GM23338 (cell line): ENCODE measurements at regions not wholly inside any gene's neighbourhood (a gene's known extent, or its start where the extent isn't known, plus 50 kb on each side); places are given as distances from the start of the nearest gene placed in this dataset.

Experiments
- ATAC-seq: fragments of 200-7000 bp; cut with Tn5 transposase; 3 replicates; pipeline ENCODE4 v1.9.1; 2020
- DNase-seq: peaks from one replicate; pipeline ENCODE4 v3.0.0-alpha.2; 2015; ENCODE audit warnings: low spot score
- H2AFZ ChIP-seq: fragments of 200-600 bp; sonication (generic); 2 replicates; pipeline ENCODE4 v1.8.0; 2016; ENCODE audit warnings: antibody characterized with exemption, mild to moderate bottlenecking, moderate library complexity
- H3F3A ChIP-seq: fragments of 200-600 bp; sonication (generic); replicated peaks from 2 replicates; pipeline ENCODE4 v1.8.0; 2017; ENCODE audit warnings: antibody characterized with exemption, mixed run types, low read depth
- H3K27ac ChIP-seq: fragments of 200-600 bp; sonication (generic); 2 replicates; pipeline ENCODE4 v1.6.1; 2016; ENCODE audit warnings: low read depth
- H3K27me3 ChIP-seq: fragments of 200-600 bp; sonication (generic); 2 replicates; pipeline ENCODE4 v1.8.0; 2016; ENCODE audit warnings: mild to moderate bottlenecking, mixed run types, moderate library complexity; ENCODE audit not compliant: insufficient read depth
- H3K36me3 ChIP-seq: fragments of 200-600 bp; sonication (generic); 2 replicates; pipeline ENCODE4 v1.8.0; 2016; ENCODE audit warnings: mild to moderate bottlenecking; ENCODE audit not compliant: insufficient read depth
- H3K4me1 ChIP-seq: fragments of 200-600 bp; sonication (generic); 2 replicates; pipeline ENCODE4 v1.8.0; 2016; ENCODE audit warnings: mild to moderate bottlenecking, moderate library complexity; ENCODE audit not compliant: insufficient read depth
- H3K4me2 ChIP-seq: fragments of 200-600 bp; sonication (generic); 2 replicates; pipeline ENCODE4 v1.7.1; 2017; ENCODE audit warnings: mixed run types
- H3K4me3 ChIP-seq: fragments of 200-600 bp; sonication (generic); 2 replicates; pipeline ENCODE4 v1.6.1; 2016; ENCODE audit warnings: mixed run types
- H3K79me2 ChIP-seq: fragments of 200-600 bp; sonication (generic); replicated peaks from 2 replicates; pipeline ENCODE4 v1.8.0; 2017; ENCODE audit warnings: mild to moderate bottlenecking; ENCODE audit not compliant: insufficient read depth
- H3K9me2 ChIP-seq: fragments of 200-600 bp; sonication (generic); 2 replicates; pipeline ENCODE4 v1.8.0; 2017; ENCODE audit not compliant: insufficient read depth
- H4K20me1 ChIP-seq: fragments of 200-600 bp; sonication (generic); replicated peaks from 2 replicates; pipeline ENCODE4 v1.8.0; 2017; ENCODE audit warnings: mild to moderate bottlenecking; ENCODE audit not compliant: insufficient read depth
- H3K27ac Mint-ChIP-seq: 2 replicates; pipeline ENCODE4 v1.8.0; 2020; ENCODE audit warnings: inconsistent platforms, mild to moderate bottlenecking, moderate library complexity, mixed read lengths
- H3K27me3 Mint-ChIP-seq: 3 replicates; pipeline ENCODE4 v1.8.0; 2022; ENCODE audit warnings: low read depth, mild to moderate bottlenecking, moderate library complexity, mixed read lengths, inconsistent platforms; ENCODE audit not compliant: insufficient read depth, poor library complexity
- H3K36me3 Mint-ChIP-seq: 3 replicates; pipeline ENCODE4 v1.8.0; 2021; ENCODE audit warnings: low read depth, mild to moderate bottlenecking, inconsistent platforms, moderate library complexity, mixed read lengths
- H3K4me1 Mint-ChIP-seq: 3 replicates; pipeline ENCODE4 v1.8.0; 2020; ENCODE audit warnings: mild to moderate bottlenecking, inconsistent platforms, mixed read lengths
- H3K4me3 Mint-ChIP-seq: 3 replicates; pipeline ENCODE4 v1.8.0; 2021; ENCODE audit warnings: moderate library complexity, mild to moderate bottlenecking, inconsistent platforms, mixed read lengths
- H3K9me3 Mint-ChIP-seq: 3 replicates; pipeline ENCODE4 v1.8.0; 2020; ENCODE audit warnings: moderate library complexity, mild to moderate bottlenecking, inconsistent platforms, mixed read lengths
- CTCF ChIP-seq, 2 experiments: fragments of 200-600 bp in 1 of 2; sonication (generic) in 1 of 2; conservative IDR thresholded peaks; 2 replicates each; pipeline versions ENCODE4 v1.5.1 to v1.6.1; 2016 to 2017; ENCODE audit warnings: antibody characterized with exemption in 2 of 2, low read depth in 2 of 2, mild to moderate bottlenecking in 2 of 2, moderate library complexity in 1 of 2
- ETS1 ChIP-seq: IDR thresholded peaks from 2 replicates; pipeline ENCODE4 v1.6.1; 2016; ENCODE audit warnings: antibody characterized with exemption
- EZH2phosphoT487 ChIP-seq: fragments of 200-600 bp; sonication (generic); IDR thresholded peaks from one replicate; pipeline ENCODE4 v1.8.1; 2018; ENCODE audit warnings: antibody characterized with exemption; ENCODE audit not compliant: unreplicated experiment
- JUNB ChIP-seq: IDR thresholded peaks from one replicate; pipeline ENCODE4 v1.6.1; 2016; ENCODE audit warnings: antibody characterized with exemption; ENCODE audit not compliant: unreplicated experiment
- POLR2AphosphoS5 ChIP-seq: IDR thresholded peaks from 2 replicates; pipeline ENCODE4 v1.6.1; 2016; ENCODE audit warnings: antibody characterized with exemption, low read depth
- REST ChIP-seq: IDR thresholded peaks from one replicate; pipeline ENCODE4 v1.6.1; 2018; ENCODE audit warnings: antibody characterized with exemption; ENCODE audit not compliant: unreplicated experiment
- STAT1 ChIP-seq: IDR thresholded peaks from one replicate; pipeline ENCODE4 v1.6.1; 2016; ENCODE audit warnings: antibody characterized with exemption; ENCODE audit not compliant: unreplicated experiment
- ZNF331 ChIP-seq: fragments of 250-450 bp; sonication (Bioruptor Pico); IDR thresholded peaks from 2 replicates; pipeline ENCODE4 v1.5.0; 2020; ENCODE audit warnings: low read depth, mild to moderate bottlenecking, moderate library complexity
- ZNF462 ChIP-seq: fragments of 250-450 bp; sonication (Bioruptor Pico); IDR thresholded peaks from 2 replicates; pipeline ENCODE4 v1.5.0; 2020; ENCODE audit warnings: mild to moderate bottlenecking, moderate library complexity

GRCh38 chr2:111656436-111656835, 227.6 kb downstream of the ANAPC1 start (continued):
- TF ChIP-seq REST (no peak), STAT1 (no peak), ZNF462 (no peak), ZNF331 (CRISPR knock-in tag) (no peak)

GRCh38 chr2:111656894-111657293, 227.1 kb downstream of the ANAPC1 start:
- Mint-ChIP-seq H3K27me3 (peaks cover 2% of the 10 kb centered on the region), H3K9me3 (no peaks in the 10 kb centered on the region), H3K36me3 (peaks cover 2% of the 10 kb centered on the region; the same call in 1 of the 3 replicates), H3K4me3 (no peak overlapping the region), H3K27ac (no peak overlapping the region), H3K4me1 (peaks cover 14% of the 10 kb centered on the region)
- Histone ChIP-seq H3K27me3 (no peaks in the 10 kb centered on the region), H4K20me1 (no peaks in the 10 kb centered on the region), H3K9me2 (0 out of 2 replicates have a peak, but pooled peaks cover 3% of the 10 kb centered on the region), H3K36me3 (no peaks in the 10 kb centered on the region), H3F3A (no peaks in the 10 kb centered on the region), H3K4me2 (no peak overlapping the region), H2AFZ (peak overlapping the region; percentile 59; the same call in 1 of the 2 replicates), H3K4me1 (no peaks in the 10 kb centered on the region), H3K79me2 (no peaks in the 10 kb centered on the region), H3K27ac (no peak overlapping the region), H3K4me3 (no peak overlapping the region)
- ATAC-seq: no peak
- no peak for DNase-seq
- TF ChIP-seq REST: no peak
- TF ChIP-seq POLR2AphosphoS5: no peak
- TF ChIP-seq CTCF (conservative IDR thresholded peaks at IDR 0.05; ENCODE audit: low read depth in 2 of 2): no peak
- TF ChIP-seq JUNB: no peak
- no peak for TF ChIP-seq ETS1
- no peak for TF ChIP-seq EZH2phosphoT487
